ENCODE measurements at regions not wholly inside any gene's neighbourhood (a gene's known extent, or its start where the extent isn't known, plus 50 kb on each side); places are given as distances from the start of the nearest gene placed in this dataset.
"Not testable (repeated sequence)": the region's sequence is repeated elsewhere in the genome, so short reads cannot be mapped to it uniquely, and the experiment has no call there.

DNA sequence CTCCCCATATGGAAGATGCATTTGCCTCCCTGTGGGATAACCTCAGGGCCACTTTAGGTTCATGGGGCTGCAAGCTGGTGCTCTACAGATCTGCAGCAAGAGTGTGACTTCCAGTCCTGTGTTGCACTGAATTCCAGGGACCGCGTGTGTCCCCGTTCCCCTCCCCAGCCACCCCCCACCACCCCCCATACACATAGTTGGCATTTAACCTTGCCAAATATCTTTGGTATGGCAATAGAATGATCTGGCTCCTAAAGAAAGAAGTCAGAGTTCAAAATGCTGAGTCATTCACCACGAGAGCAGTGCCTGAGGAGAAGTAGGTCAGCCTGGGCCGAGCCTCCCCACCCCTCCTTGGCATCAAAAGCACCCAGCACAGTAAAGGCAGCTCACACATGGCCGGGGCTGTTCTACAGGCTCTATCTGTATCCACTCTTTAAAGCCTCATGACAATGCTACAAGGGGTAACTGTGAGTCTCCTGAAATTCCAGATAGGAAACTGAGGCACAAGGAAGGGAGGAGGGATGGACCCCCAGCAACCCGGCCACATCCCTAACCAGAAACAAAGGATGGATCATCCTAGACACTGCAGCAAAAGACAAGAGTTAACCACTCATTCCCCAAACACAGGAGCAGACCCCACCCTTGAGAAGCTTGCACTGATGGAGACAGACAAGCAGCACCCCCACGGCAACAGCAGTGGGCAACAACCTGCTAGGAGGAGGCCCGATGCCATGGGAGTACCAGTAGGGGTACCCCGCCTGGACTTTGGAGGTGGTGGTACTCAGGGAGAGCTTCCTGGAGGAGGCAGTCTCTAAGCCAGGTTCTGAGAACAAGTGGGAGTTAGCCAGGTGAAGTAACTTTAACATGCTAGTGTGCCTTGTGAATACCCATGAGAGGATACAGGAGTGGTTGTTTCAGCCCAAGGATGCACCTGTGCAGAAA, 70.3 kb upstream of the NANOS1 start:
- Histone ChIP-seq H3K36me3 (no peaks in the 10 kb centered on the region), H3K4me3 (no peak overlapping the region), H3K9me3 (no peaks in the 10 kb centered on the region), H3K4me1 (peaks cover 17 to 28% of the 10 kb centered on the region in 2 donors), H3K27ac (peak overlapping the region; percentile 49 to 82 (median 68)), H3K27me3 (no peaks in the 10 kb centered on the region)
- intact Hi-C loops (cut with DNase I; ENCODE audit: low total_unique reads) = loop anchor here (2.0 to 10.0 kb wide), 3 partner anchors 48 to 624 kb away; no protein-coding TSS in a partner anchor
- no peak for TF ChIP-seq POLR2A (IDR thresholded peaks at IDR 0.05)
- peak; percentile 74 to 84 for DNase-seq
- ATAC-seq = peak; percentile 91 to 96
- in situ Hi-C loops (cut with MboI; ENCODE audit: low sequenced_read_pairs in 4 of 4) = no loop called here

DNA sequence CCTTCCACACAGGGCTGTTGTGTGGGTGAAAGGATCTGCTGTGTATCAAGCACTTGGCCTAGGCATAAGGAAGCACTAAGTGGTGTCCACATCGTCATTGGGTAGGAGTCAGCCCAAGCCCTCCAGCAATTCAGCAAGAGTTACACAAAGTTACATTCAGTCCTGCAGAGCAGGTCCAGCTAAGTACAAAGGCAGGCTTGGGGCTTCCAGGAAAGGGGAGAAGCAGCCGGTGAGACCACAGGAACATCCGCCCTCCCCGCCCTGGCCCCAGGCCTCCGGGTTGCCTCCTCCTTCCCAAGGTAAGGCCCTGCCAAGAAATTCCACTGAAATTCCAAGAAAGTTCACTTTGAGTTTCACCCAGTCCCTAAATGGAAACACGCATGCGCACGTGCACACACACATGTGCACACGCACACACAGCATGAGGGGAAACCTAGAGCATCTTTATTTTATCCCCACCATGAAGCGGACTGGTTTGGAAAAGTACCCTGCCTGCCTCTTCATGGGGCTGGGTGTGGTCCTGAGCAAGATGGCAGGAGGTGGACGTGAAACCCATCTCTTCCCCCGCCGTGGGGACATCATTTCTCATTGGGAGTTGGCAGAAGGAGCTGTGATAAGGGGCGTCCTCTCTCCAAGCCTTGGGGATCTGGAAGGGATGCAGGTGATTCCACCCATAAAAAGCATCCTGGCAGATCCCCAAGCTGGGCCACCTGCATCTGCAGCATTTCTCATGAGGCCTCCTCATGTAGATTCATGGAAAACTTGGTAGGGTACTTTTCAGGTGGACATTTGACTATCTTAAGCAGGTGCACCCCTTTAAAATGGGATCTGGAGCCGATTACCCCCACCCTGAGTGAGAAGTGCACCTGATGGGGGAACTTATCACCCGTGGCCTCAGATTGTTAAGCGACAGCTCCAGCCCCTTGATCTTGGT, 69.1 kb upstream of the NANOS1 start:
- Histone ChIP-seq H3K36me3 (no peaks in the 10 kb centered on the region), H3K4me3 (no peak overlapping the region), H3K4me1 (peaks cover 17 to 29% of the 10 kb centered on the region in 2 donors), H3K9me3 (no peaks in the 10 kb centered on the region), H3K27ac (peak overlapping the region; percentile 49 to 82 (median 68)), H3K27me3 (no peaks in the 10 kb centered on the region)
- in situ Hi-C loops (cut with MboI; ENCODE audit: low sequenced_read_pairs in 4 of 4) (no loop called here), intact Hi-C loops (cut with DNase I; ENCODE audit: low total_unique reads) (loop anchor here (10.0 kb wide), 1 partner anchor 206 kb away; the partner anchor contains the start of gene CACUL1)
- DNase-seq (no peak), ATAC-seq (peak in 1 of 2 donors; percentile 29)
- TF ChIP-seq, protein P1, sequence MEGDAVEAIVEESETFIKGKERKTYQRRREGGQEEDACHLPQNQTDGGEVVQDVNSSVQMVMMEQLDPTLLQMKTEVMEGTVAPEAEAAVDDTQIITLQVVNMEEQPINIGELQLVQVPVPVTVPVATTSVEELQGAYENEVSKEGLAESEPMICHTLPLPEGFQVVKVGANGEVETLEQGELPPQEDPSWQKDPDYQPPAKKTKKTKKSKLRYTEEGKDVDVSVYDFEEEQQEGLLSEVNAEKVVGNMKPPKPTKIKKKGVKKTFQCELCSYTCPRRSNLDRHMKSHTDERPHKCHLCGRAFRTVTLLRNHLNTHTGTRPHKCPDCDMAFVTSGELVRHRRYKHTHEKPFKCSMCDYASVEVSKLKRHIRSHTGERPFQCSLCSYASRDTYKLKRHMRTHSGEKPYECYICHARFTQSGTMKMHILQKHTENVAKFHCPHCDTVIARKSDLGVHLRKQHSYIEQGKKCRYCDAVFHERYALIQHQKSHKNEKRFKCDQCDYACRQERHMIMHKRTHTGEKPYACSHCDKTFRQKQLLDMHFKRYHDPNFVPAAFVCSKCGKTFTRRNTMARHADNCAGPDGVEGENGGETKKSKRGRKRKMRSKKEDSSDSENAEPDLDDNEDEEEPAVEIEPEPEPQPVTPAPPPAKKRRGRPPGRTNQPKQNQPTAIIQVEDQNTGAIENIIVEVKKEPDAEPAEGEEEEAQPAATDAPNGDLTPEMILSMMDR (IDR thresholded peaks at IDR 0.05 in 4 of 5, conservative IDR thresholded peaks at IDR 0.05 in 1 of 5) = no peak
- TF ChIP-seq POLR2A (IDR thresholded peaks at IDR 0.05) = no peak

DNA sequence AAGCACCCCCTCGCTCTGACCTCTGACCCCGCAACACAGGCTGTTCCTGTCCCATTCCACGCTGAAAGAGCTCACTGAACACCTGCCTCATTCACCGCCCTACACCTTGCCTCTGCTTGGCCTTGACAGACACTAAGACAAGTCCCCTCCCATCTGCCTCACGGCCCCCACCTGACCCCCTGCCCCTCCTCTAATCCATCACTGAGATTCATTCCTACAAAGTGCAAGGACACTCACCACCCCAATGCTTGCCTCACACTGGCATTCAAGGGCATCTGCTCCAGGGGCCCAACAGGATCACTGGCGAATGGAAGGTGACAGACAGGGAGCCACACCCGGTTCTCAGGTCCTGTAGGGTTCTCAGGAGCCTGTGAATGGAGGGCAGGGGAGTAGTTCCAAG, 68.1 kb upstream of the NANOS1 start:
- ATAC-seq (no peak), DNase-seq (no peak)
- Histone ChIP-seq H3K36me3 (no peaks in the 10 kb centered on the region), H3K27me3 (no peaks in the 10 kb centered on the region), H3K27ac (no peak overlapping the region), H3K4me3 (no peak overlapping the region), H3K9me3 (no peaks in the 10 kb centered on the region), H3K4me1 (peaks cover 28 to 39% of the 10 kb centered on the region in 2 donors)
- in situ Hi-C loops (cut with MboI; ENCODE audit: low sequenced_read_pairs in 4 of 4) = no loop called here
- TF ChIP-seq, protein P1 (IDR thresholded peaks at IDR 0.05 in 4 of 5, conservative IDR thresholded peaks at IDR 0.05 in 1 of 5) = no peak
- TF ChIP-seq POLR2A (IDR thresholded peaks at IDR 0.05) = no peak
- intact Hi-C loops (cut with DNase I; ENCODE audit: low total_unique reads) = loop anchor here (10.0 kb wide), 1 partner anchor 207 kb away; the partner anchor contains the start of gene CACUL1

DNA sequence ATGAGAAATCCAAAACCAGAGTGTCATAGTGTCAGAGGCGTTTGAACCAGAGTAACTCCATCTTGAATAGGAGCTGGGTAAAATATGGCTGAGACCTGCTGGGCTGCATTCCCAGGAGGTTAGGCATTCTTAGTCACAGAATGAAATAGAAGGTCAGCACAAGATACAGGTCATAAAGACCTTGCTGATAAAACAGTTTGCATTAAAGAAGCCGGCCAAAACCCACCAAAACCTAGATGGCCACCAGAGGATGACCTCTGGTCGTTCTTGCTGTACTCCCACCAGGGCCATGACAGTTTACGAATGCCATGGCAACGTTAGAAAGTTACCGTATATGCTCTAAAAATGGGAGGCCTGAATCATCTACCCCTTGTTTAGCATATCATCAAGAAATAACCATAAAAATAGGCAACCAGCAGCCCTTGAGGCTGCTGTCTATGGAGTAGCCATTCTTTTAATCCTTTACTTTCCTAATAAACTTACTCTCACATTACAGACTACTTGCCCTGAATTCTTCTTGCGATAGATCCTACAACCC, 67.1 kb upstream of the NANOS1 start:
- ATAC-seq; H3K9me3 ChIP-seq; H3K36me3 ChIP-seq; H3K27me3 ChIP-seq; H3K4me3 ChIP-seq; DNase-seq; in situ Hi-C loops (cut with MboI; ENCODE audit: low sequenced_read_pairs in 4 of 4); H3K27ac ChIP-seq: not testable (repeated sequence)
- peaks cover 37 to 40% of the 10 kb centered on the region in 2 donors for H3K4me1 ChIP-seq
- intact Hi-C loops (cut with DNase I; ENCODE audit: low total_unique reads) = loop anchor here (10.0 kb wide), 1 partner anchor 208 kb away; the partner anchor contains the start of gene CACUL1

DNA sequence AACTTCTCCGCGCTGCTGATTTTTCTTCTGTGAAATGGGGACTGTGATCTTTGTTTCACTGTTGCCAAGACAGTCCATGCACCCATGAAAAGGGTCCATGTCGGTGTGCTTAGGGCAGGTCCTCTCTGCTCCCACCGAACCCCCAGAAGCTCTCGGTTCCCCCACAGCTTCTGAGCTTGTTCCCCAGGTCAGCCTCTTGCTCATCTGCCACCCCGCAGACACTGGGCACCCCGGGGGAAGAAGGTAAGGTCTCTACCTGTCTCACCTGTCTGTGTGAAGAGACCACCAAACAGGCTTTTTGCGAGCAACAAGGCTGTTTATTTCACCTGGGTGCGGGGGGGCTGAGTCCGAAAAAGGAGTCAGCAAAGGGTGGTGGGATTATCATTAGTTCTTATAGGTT, 66.2 kb upstream of the NANOS1 start:
- in situ Hi-C loops (cut with MboI; ENCODE audit: low sequenced_read_pairs in 4 of 4) (no loop called here), intact Hi-C loops (cut with DNase I; ENCODE audit: low total_unique reads) (loop anchor here (10.0 kb wide), 1 partner anchor 209 kb away; the partner anchor contains the start of gene CACUL1)
- Histone ChIP-seq H3K36me3 (no peaks in the 10 kb centered on the region), H3K9me3 (no peaks in the 10 kb centered on the region), H3K27me3 (no peaks in the 10 kb centered on the region), H3K4me1 (peaks cover 44 to 45% of the 10 kb centered on the region in 2 donors), H3K27ac (no peak overlapping the region), H3K4me3 (no peak overlapping the region)
- no peak for TF ChIP-seq POLR2A (IDR thresholded peaks at IDR 0.05)
- TF ChIP-seq, protein P1 (IDR thresholded peaks at IDR 0.05 in 4 of 5, conservative IDR thresholded peaks at IDR 0.05 in 1 of 5) = no peak
- ATAC-seq (no peak), DNase-seq (no peak)

All from gastrocnemius medialis (tissue), 4 donors.